Osteocyte (in vitro differentiated cells): ENCODE measurements at regions not wholly inside any gene's neighbourhood (a gene's known extent, or its start where the extent isn't known, plus 50 kb on each side); places are given as distances from the start of the nearest gene placed in this dataset.

Experiments
- DNase-seq: peaks from one replicate; pipeline ENCODE4 v3.0.0; 2021; ENCODE audit warnings: mixed read lengths; ENCODE audit not compliant: unreplicated experiment; ENCODE audit errors: extremely low spot score
- H3K27ac Mint-ChIP-seq: one replicate; pipeline ENCODE4 v1.8.0; 2021; ENCODE audit warnings: mild to moderate bottlenecking, mixed read lengths; ENCODE audit not compliant: unreplicated experiment
- H3K27me3 Mint-ChIP-seq: one replicate; pipeline ENCODE4 v1.8.0; 2021; ENCODE audit warnings: mixed read lengths; ENCODE audit not compliant: unreplicated experiment
- H3K36me3 Mint-ChIP-seq: one replicate; pipeline ENCODE4 v1.8.0; 2021; ENCODE audit warnings: mixed read lengths; ENCODE audit not compliant: unreplicated experiment
- H3K4me1 Mint-ChIP-seq: one replicate; pipeline ENCODE4 v1.8.0; 2021; ENCODE audit warnings: mixed read lengths; ENCODE audit not compliant: unreplicated experiment
- H3K4me3 Mint-ChIP-seq: one replicate; pipeline ENCODE4 v1.8.0; 2021; ENCODE audit warnings: mild to moderate bottlenecking, moderate library complexity, mixed read lengths; ENCODE audit not compliant: unreplicated experiment
- H3K9me3 Mint-ChIP-seq: one replicate; pipeline ENCODE4 v1.8.0; 2021; ENCODE audit warnings: mixed read lengths; ENCODE audit not compliant: unreplicated experiment
- TF ChIP-seq, protein P1 (sequence below): fragments of 200-600 bp; sonication (generic); IDR thresholded peaks from 2 replicates; pipeline ENCODE4 v1.5.0; 2021; ENCODE audit warnings: antibody characterized with exemption, mild to moderate bottlenecking, moderate library complexity

DNA sequence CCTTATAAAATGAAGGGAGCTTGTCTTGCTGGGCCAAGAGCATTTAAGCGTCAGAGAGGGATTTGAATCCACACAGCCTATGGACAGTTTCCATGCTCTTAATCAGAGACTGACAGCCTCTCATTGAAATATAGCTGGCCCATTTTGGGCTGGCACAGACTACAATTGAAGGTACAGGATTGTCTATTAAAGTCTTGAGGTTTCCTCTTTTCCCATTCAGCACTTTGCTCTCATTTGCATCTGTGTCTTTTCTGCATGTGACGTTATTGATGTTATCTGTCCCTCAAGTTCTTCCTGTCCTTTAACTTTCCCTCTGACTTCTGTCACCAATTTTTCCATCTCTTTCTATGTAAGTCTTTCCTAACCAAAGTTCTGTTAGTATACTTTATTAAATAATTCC, 133.3 kb upstream of the SFRP2 start:
- peaks cover 19% of the 10 kb centered on the region for H3K27me3 Mint-ChIP-seq
- TF ChIP-seq, protein P1, sequence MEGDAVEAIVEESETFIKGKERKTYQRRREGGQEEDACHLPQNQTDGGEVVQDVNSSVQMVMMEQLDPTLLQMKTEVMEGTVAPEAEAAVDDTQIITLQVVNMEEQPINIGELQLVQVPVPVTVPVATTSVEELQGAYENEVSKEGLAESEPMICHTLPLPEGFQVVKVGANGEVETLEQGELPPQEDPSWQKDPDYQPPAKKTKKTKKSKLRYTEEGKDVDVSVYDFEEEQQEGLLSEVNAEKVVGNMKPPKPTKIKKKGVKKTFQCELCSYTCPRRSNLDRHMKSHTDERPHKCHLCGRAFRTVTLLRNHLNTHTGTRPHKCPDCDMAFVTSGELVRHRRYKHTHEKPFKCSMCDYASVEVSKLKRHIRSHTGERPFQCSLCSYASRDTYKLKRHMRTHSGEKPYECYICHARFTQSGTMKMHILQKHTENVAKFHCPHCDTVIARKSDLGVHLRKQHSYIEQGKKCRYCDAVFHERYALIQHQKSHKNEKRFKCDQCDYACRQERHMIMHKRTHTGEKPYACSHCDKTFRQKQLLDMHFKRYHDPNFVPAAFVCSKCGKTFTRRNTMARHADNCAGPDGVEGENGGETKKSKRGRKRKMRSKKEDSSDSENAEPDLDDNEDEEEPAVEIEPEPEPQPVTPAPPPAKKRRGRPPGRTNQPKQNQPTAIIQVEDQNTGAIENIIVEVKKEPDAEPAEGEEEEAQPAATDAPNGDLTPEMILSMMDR = no peak
- no peak overlapping the region for H3K27ac Mint-ChIP-seq
- no peak for DNase-seq
- no peak overlapping the region for H3K4me3 Mint-ChIP-seq
- no peaks in the 10 kb centered on the region for H3K4me1 Mint-ChIP-seq
- no peaks in the 10 kb centered on the region for H3K9me3 Mint-ChIP-seq
- H3K36me3 Mint-ChIP-seq = no peaks in the 10 kb centered on the region

DNA sequence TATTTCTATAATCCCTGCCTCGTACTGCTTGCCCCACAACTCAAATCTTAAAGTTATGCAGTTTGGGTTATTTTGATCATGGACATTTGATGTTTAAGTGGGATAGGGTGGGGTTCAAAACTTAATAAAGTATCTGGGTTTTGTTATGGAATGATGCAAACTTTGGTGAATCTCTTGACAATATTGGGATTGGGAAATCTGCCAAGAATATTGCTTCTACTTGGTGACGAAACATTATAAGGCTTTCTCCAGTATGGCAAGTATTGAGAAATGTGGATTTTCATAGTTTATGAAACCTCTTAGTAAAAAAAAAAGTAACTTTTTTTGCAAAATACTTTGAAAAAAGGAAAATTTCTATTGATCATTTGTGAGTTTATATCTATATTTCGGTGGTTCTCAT, 130.8 kb upstream of the SFRP2 start:
- no peaks in the 10 kb centered on the region for H3K36me3 Mint-ChIP-seq
- peaks cover 19% of the 10 kb centered on the region for H3K27me3 Mint-ChIP-seq
- no peaks in the 10 kb centered on the region for H3K4me1 Mint-ChIP-seq
- no peak for DNase-seq
- no peak overlapping the region for H3K27ac Mint-ChIP-seq
- no peaks in the 10 kb centered on the region for H3K9me3 Mint-ChIP-seq
- TF ChIP-seq, protein P1 = no peak
- no peak overlapping the region for H3K4me3 Mint-ChIP-seq

DNA sequence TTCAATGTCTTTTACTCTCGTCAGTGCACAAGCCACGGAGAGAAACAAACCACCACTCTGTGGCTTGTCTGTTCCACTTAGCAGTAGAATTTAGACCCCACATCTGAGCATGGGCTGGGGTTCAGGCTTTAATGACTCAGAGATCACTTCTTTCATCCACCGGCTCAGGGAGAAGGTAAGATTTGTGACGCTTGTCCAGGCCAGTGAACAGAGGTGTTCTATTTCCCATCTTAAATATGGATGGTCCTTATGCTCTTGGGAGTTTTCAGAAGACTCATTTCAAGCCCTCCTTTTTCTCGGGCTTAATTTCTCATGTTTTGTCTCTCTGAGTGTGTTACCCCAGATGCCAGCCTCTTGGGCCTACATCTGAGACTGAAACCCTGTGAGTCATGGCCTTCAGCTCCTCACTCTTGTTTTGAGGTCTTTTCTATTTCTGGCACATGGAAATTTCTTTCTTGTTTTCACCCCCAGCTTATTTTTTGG, 127.4 kb upstream of the SFRP2 start:
- H3K4me3 Mint-ChIP-seq = no peak overlapping the region
- H3K9me3 Mint-ChIP-seq = no peaks in the 10 kb centered on the region
- H3K4me1 Mint-ChIP-seq = no peaks in the 10 kb centered on the region
- DNase-seq = no peak
- TF ChIP-seq, protein P1 = no peak
- peaks cover 29% of the 10 kb centered on the region for H3K27me3 Mint-ChIP-seq
- H3K36me3 Mint-ChIP-seq = no peaks in the 10 kb centered on the region
- H3K27ac Mint-ChIP-seq = no peak overlapping the region

DNA sequence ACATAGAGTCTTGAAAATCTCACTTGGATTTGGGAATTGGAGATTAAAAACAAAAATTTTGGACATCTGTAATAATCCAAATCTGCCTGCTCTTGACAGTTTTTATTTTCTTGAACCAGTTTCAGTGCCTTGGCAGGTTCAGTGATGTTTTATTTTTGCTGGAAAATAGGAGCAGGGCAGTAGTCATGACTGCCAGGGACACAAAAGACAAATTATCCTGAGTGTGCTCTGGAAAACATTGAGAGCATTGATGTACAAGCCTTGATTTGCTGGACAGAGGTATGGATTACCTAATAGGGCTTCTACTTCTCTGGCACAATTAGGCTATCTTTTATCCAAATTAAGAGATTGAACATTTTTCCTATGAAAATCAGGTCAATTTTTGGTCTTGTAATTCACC, 123.4 kb upstream of the SFRP2 start:
- H3K27me3 Mint-ChIP-seq = peaks cover 34% of the 10 kb centered on the region
- TF ChIP-seq, protein P1 = no peak

DNA sequence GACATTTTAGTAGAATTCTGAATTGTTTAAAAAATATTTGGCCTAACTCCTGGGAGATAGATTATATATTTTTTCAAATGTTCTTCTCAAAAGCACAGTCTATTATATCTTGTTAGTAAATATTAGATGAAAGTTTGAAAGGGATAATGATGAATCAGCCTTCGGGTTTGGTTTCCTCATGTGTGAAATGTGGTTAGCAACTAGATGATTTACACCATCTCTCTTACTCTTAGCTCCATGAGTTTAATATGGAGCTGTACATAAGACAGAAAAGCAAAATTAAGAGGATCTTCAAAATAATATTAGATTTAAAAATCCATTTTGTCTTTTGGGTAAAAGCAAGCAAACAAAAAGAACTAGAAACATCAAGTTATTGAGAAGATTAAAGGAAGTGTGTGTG, 120.8 kb upstream of the SFRP2 start:
- TF ChIP-seq, protein P1 = no peak
- Mint-ChIP-seq H3K27ac (no peak overlapping the region), H3K9me3 (no peaks in the 10 kb centered on the region), H3K4me1 (no peaks in the 10 kb centered on the region), H3K4me3 (no peak overlapping the region), H3K36me3 (no peaks in the 10 kb centered on the region), H3K27me3 (peaks cover 46% of the 10 kb centered on the region)
- DNase-seq = no peak

More for the DNA sequence above, 123.4 kb upstream of the SFRP2 start:
- no peaks in the 10 kb centered on the region for H3K4me1 Mint-ChIP-seq
- no peak for DNase-seq
- H3K27ac Mint-ChIP-seq = no peak overlapping the region
- no peaks in the 10 kb centered on the region for H3K9me3 Mint-ChIP-seq
- no peaks in the 10 kb centered on the region for H3K36me3 Mint-ChIP-seq
- H3K4me3 Mint-ChIP-seq = no peak overlapping the region
